ENCODE measurements at regions not wholly inside any gene's neighbourhood (a gene's known extent, or its start where the extent isn't known, plus 50 kb on each side); places are given as distances from the start of the nearest gene placed in this dataset.

DNA sequence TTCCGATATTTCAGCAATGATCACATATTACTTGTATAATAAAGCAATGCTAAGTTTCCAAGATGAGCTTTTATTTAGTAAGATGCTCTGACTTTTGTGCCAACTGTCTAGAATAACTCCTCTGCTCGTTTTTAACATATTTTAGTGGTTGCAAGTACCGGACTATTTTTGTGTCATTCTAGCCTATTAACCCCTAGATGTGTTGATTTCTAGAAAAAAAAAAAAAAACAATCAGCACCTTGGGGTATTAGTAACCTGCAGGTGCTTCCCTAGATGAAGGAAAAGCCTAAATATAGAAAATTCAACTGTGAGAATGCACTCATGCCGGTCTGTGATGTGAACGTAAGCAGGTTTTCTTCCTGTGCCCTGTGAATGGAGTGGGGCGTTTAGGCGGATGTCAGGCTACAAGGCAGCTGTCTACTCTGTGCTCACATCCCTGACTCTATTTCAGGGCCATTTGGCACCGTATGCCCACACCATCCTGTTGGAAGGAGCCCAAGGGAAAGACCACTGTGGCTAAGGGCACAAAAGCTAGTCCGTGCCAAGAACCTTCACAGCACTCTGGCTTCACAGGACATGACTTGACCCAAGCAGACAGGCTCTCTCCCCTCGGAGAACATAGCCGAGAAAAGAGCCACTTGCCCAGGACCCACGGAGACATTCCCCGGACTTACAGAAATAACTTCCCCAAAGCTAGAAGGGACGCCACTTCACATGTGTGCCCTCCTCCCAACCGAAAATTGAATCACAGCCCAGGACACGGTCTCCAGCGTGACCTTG is 60.9 kb upstream of the AGAP1 start:
- no peak for TF ChIP-seq FOXM1 (IDR thresholded peaks at IDR 0.05; ENCODE audit: borderline replicate concordance)
- no peak for TF ChIP-seq SP1 (IDR thresholded peaks at IDR 0.05)
- TF ChIP-seq BHLHE40 (IDR thresholded peaks at IDR 0.05; ENCODE audit: borderline replicate concordance), result no peak
- no peak for TF ChIP-seq FOXA1 (IDR thresholded peaks at IDR 0.05)
- TF ChIP-seq SUZ12 (IDR thresholded peaks at IDR 0.05), result no peak
- TF ChIP-seq HDGF (IDR thresholded peaks at IDR 0.05; ENCODE audit: borderline replicate concordance), result no peak
- no peak for TF ChIP-seq NFRKB (IDR thresholded peaks at IDR 0.05)
- no peak for TF ChIP-seq FOXK2 (IDR thresholded peaks at IDR 0.05)
- no peak for TF ChIP-seq TARDBP (IDR thresholded peaks at IDR 0.05)
- TF ChIP-seq ARNT (IDR thresholded peaks at IDR 0.05), result no peak

All from HEK293T (cell line).